ENCODE measurements at regions not wholly inside any gene's neighbourhood (a gene's known extent, or its start where the extent isn't known, plus 50 kb on each side); places are given as distances from the start of the nearest gene placed in this dataset.

DNA sequence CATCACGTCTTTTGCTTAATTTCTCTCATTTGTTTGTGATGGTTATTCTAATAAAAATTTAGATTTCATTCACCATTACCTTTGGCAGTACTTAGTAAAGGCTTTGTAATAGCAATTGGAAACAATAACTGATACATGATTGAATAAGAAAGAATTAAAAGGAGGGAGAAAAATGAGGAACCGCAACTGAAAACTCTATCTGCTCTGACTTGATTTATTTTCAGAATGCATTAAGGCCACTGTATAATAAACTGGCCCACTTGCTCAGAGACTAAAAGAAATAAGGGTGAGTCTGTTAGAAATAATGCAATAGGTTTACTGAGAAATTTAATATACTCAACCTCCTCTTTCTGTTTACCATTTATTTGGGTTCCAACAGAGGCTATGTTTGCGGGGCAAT is 351.5 kb downstream of the TMA16 start:
- Histone ChIP-seq H3K4me3 (ENCODE audit: low read depth, low read length, poor library complexity, severe bottlenecking) (no peak overlapping the region), H2AFZ (ENCODE audit: low read length) (no peak overlapping the region), H3K9me2 (ENCODE audit: insufficient read depth, low read length) (no peaks in the 10 kb centered on the region), H3K36me3 (ENCODE audit: insufficient read depth, low read length) (no peaks in the 10 kb centered on the region), H3K79me2 (ENCODE audit: insufficient read depth, low read depth, low read length) (no peaks in the 10 kb centered on the region), H4K20me1 (ENCODE audit: insufficient read depth, low read length) (no peaks in the 10 kb centered on the region), H3K4me1 (ENCODE audit: insufficient read depth, low read length, poor library complexity, severe bottlenecking) (no peaks in the 10 kb centered on the region), H3K9me3 (ENCODE audit: low read length) (no peaks in the 10 kb centered on the region), H3K27ac (ENCODE audit: low read depth, low read length, poor library complexity, severe bottlenecking) (no peak overlapping the region), H3K4me2 (ENCODE audit: low read length) (no peak overlapping the region)
- BruUV-seq (replicated peaks) = no TSS peak
- CTCF ChIA-PET (ENCODE audit: unreplicated experiment) = no interaction called here
- TF ChIP-seq EZH2phosphoT487 (IDR thresholded peaks at IDR 0.05; ENCODE audit: borderline replicate concordance, low read depth, low read length) = no peak
- TF ChIP-seq, protein P1, sequence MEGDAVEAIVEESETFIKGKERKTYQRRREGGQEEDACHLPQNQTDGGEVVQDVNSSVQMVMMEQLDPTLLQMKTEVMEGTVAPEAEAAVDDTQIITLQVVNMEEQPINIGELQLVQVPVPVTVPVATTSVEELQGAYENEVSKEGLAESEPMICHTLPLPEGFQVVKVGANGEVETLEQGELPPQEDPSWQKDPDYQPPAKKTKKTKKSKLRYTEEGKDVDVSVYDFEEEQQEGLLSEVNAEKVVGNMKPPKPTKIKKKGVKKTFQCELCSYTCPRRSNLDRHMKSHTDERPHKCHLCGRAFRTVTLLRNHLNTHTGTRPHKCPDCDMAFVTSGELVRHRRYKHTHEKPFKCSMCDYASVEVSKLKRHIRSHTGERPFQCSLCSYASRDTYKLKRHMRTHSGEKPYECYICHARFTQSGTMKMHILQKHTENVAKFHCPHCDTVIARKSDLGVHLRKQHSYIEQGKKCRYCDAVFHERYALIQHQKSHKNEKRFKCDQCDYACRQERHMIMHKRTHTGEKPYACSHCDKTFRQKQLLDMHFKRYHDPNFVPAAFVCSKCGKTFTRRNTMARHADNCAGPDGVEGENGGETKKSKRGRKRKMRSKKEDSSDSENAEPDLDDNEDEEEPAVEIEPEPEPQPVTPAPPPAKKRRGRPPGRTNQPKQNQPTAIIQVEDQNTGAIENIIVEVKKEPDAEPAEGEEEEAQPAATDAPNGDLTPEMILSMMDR (conservative IDR thresholded peaks at IDR 0.05; ENCODE audit: low read length) = no peak
- no peak for DNase-seq (ENCODE audit: low spot score)
- intact Hi-C loops (cut with micrococcal nuclease; ENCODE audit: unreplicated experiment) = no loop called here
- POLR2A ChIA-PET = no interaction called here

DNA sequence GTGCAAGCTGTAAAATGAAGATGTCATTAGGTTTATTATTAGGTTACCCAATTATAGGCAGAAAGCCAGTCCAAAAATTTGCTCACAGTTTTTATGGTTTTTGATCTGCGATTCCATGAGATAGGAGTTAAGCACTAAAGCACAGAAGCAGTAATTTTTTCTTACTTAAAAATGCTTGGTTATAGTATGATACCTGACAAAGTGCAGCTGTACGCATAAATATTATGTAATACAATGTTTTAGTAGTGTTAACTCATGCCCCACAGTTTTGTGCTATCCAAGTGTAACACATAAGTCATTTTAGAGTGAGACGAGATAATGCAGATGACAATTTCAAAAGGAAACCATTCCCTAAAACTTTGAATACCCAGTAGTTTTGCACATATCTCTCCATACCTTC is 357.8 kb downstream of the TMA16 start:
- Histone ChIP-seq H4K20me1 (ENCODE audit: insufficient read depth, low read length) (no peaks in the 10 kb centered on the region), H3K4me1 (ENCODE audit: insufficient read depth, low read length, poor library complexity, severe bottlenecking) (no peaks in the 10 kb centered on the region), H3K27ac (ENCODE audit: low read depth, low read length, poor library complexity, severe bottlenecking) (no peak overlapping the region), H3K36me3 (ENCODE audit: insufficient read depth, low read length) (no peaks in the 10 kb centered on the region), H2AFZ (ENCODE audit: low read length) (no peak overlapping the region), H3K4me3 (ENCODE audit: low read depth, low read length, poor library complexity, severe bottlenecking) (no peak overlapping the region), H3K9me3 (ENCODE audit: low read length) (no peaks in the 10 kb centered on the region), H3K79me2 (ENCODE audit: insufficient read depth, low read depth, low read length) (no peaks in the 10 kb centered on the region), H3K9me2 (ENCODE audit: insufficient read depth, low read length) (no peaks in the 10 kb centered on the region), H3K4me2 (ENCODE audit: low read length) (no peak overlapping the region)
- no TSS peak for BruUV-seq (replicated peaks)
- POLR2A ChIA-PET = interaction anchor here (1.1 kb wide), 1 partner anchor 14 kb away, joined by 3 read pairs; no protein-coding TSS in a partner anchor
- CTCF ChIA-PET (ENCODE audit: unreplicated experiment) = no interaction called here
- no peak for DNase-seq (ENCODE audit: low spot score)
- intact Hi-C loops (cut with micrococcal nuclease; ENCODE audit: unreplicated experiment) = no loop called here
- TF ChIP-seq, protein P1 (conservative IDR thresholded peaks at IDR 0.05; ENCODE audit: low read length) = no peak
- no peak for TF ChIP-seq EZH2phosphoT487 (IDR thresholded peaks at IDR 0.05; ENCODE audit: borderline replicate concordance, low read depth, low read length)

DNA sequence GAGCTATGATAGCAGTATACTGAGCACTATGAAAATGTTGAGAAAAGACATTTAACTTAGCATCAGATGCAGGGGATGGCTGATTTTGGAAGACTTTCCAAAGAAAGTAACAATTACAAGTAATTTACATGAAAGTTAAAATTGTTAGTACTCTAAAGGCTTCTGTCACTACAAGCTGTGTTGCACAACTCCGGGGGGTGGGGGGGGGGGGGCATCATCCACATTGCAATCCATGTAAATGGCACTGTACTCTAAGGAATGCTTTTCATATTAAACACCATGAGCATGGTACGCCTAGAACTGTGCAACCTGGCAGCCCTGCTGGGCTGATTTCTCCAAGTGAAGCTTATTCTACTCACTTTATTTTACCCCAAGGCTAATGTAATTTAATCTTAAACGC is 363.4 kb downstream of the TMA16 start:
- Histone ChIP-seq H3K4me1 (ENCODE audit: insufficient read depth, low read length, poor library complexity, severe bottlenecking) (no peaks in the 10 kb centered on the region), H3K9me2 (ENCODE audit: insufficient read depth, low read length) (no peaks in the 10 kb centered on the region), H3K27ac (ENCODE audit: low read depth, low read length, poor library complexity, severe bottlenecking) (no peak overlapping the region), H3K4me2 (ENCODE audit: low read length) (no peak overlapping the region), H3K4me3 (ENCODE audit: low read depth, low read length, poor library complexity, severe bottlenecking) (no peak overlapping the region), H3K79me2 (ENCODE audit: insufficient read depth, low read depth, low read length) (no peaks in the 10 kb centered on the region), H3K36me3 (ENCODE audit: insufficient read depth, low read length) (no peaks in the 10 kb centered on the region), H3K9me3 (ENCODE audit: low read length) (no peaks in the 10 kb centered on the region), H4K20me1 (ENCODE audit: insufficient read depth, low read length) (no peaks in the 10 kb centered on the region), H2AFZ (ENCODE audit: low read length) (no peak overlapping the region)
- BruUV-seq (replicated peaks) = no TSS peak
- no peak for TF ChIP-seq EZH2phosphoT487 (IDR thresholded peaks at IDR 0.05; ENCODE audit: borderline replicate concordance, low read depth, low read length)
- TF ChIP-seq, protein P1 (conservative IDR thresholded peaks at IDR 0.05; ENCODE audit: low read length) = no peak
- intact Hi-C loops (cut with micrococcal nuclease; ENCODE audit: unreplicated experiment) = no loop called here
- ChIA-PET CTCF (ENCODE audit: unreplicated experiment) (no interaction called here), POLR2A (interaction anchor here (0.8 to 0.9 kb wide), 2 partner anchors 311 to 806 kb away, joined by 3 to 5 read pairs; no protein-coding TSS in a partner anchor)
- DNase-seq (ENCODE audit: low spot score) = no peak

Measured in OCI-LY7 (cell line).